NAMALWA (cell line): ENCODE measurements at regions not wholly inside any gene's neighbourhood (a gene's known extent, or its start where the extent isn't known, plus 50 kb on each side); places are given as distances from the start of the nearest gene placed in this dataset.
"Not testable (repeated sequence)": the region's sequence is repeated elsewhere in the genome, so short reads cannot be mapped to it uniquely, and the experiment has no call there.

Experiments used
- DNase-seq: peaks from one replicate; pipeline ENCODE4 v3.0.0-alpha.2; 2015; ENCODE audit warnings: low spot score

DNA sequence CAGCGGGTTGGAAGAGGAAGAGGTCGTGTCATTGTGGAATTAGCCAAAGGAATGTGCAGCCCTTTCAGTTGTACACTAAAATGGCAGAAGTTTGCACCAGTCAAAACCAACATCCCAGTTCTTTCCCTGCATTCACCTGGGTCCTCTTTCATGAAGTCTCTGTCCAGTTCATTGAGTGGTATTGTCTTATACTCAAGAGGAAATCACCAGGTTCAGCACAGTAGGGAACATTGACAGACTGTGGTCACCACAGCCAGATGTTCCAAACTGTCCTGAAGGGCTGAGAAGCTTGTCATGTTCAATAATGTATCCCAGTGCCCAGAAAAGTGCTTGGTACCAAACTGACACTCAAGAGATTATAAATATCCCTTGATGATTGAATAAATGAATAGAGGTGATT, 131.6 kb downstream of the GLUL start:
- DNase-seq = no peak

DNA sequence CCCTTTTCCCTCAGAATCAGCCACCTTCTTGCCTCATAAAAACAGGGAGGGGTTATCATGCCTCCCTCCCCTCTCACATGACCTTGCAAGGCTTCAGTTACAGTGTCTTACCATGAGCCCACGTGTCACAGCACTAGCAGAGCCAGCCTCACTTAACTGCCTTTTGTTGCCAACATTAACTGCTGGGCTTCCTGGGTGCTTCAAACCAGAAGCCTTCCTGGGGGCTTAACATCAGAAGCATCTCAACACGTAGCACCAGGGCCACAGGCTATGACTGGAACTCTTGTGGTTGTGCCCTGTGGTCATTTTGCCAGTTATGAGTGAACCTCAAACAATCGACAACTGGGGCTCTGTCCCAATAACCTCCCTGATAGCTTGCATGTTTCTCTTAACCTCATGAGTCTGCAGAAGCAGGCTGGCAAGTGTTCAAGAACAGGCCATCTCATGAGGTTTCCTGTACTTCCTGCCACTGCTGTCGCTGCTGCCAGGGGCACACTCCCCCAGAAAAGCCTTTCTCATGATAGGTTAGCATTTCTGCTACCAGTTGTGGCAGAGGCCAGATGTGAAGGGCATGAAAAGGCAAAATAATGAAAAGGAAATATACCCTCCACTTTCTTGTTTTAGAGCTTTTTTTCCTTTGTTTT, 132.2 kb downstream of the GLUL start:
- peak; percentile 31 for DNase-seq

- no peak for DNase-seq
These were observed 134.1 kb downstream of the GLUL start for GRCh38 chr1:182257369-182258063.

DNA sequence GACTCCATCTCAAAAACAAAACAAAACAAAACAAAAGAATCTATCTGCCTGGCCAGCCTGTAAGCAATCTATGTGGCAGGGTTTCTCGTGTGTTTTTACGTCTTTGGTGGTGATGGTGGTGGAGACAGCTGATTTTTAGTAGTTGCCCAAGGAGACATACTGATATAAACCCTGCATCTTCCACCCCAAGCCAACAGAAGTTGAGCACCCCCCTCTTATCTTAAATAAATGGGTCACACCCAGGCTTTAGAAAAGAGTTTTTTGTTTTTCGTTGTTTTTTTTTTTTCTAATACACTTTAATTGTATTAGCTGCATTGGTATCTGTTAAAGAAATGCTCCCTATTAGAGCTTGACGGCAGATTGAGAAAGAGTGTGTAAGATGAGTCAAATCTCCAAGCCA, 134.7 kb downstream of the GLUL start:
- no peak for DNase-seq

DNA sequence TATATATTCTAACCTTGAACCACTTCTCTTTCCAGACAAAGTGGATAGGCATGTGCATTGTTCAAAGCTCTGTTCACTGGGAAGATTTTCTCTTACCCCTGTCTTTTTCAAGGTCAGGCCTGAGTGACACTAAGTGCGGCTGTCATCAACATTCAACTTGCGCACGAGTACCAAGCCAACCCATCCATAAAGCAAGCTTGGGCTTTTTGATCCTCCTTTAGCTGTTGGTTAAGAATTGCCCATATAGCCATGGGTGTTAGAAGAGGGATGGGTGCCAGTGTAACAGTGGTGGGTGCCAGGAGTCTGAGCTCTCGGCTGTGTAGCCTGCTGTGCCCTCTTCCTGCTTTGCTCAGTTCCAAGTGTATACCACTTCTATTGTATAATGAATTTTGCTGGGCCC, 136.1 kb downstream of the GLUL start:
- no peak for DNase-seq

DNA sequence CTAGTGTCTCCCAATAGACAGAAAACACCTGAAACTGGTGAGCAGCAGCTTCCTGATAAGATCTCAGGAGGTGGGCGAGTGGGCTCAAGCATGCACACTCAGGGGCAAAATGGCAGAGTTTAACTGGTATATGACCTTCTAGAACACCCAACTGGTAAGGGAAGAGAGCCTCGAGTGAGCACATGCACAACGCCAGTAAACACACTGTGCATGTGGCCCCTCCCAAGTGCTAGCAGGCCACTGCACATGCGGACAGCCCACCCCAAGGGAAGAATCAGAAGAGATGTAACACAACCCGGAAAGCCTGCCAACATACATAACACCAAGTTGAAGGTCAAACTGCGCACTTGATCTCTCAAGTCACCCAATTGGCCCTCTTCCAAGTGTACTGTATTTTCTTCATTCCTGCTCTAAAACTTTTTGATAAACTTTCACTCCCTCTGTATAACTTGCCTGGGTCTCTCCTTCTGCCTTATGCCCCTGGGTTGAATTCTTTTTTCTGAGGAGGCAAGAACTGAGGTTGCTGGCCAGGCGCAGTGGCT, 138.2 kb downstream of the GLUL start:
- DNase-seq = no peak

GRCh38 chr1:182251561-182251960, 140.0 kb downstream of the GLUL start:
- no peak for DNase-seq

- DNase-seq = no peak
These were observed 142.4 kb downstream of the GLUL start for GRCh38 chr1:182249201-182249676.

GRCh38 chr1:182248721-182249120, 142.9 kb downstream of the GLUL start:
- DNase-seq = no peak

DNA sequence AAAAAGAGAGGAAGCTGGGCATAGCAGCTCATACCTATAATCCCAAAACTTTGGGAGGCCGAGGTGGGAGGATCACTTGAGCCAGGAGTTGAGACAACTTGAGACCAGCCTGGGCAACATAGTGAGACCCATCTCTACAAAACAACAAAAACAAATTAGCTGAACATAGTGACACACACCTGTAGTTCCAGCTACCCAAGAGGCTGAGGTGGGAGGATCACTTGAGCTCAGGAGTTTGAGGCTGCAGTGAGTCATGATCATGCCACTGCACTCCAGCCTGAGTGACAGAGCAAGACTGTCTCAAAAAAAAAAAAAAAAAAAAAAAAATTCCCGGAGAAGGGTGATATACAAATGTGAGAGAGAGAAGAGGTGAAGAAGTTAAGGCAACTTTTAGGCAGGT, 143.8 kb downstream of the GLUL start:
- DNase-seq = not testable (repeated sequence)

DNA sequence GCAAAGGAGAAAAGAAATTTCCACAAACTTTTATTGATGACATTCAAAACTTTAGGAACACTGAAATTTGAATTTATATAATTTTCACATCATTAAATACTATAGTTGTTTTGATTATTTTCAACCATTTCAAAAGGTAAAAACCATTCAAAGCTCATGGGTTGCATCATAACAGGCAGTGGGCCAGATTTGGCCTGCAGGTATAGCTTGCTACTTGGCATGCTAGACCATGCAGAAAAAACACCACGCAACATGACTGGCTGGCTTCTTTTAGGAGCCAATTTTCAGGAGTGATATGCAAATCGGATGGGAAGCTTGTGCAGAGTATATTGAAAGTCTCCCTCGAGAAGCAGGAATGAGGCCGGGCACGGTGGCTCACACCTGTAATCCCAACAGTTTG, 144.8 kb downstream of the GLUL start:
- no peak for DNase-seq

- no peak for DNase-seq
These were observed 146.6 kb downstream of the GLUL start for GRCh38 chr1:182245040-182245439.

- DNase-seq = no peak
These were observed 147.1 kb downstream of the GLUL start for GRCh38 chr1:182244451-182244850.

DNA sequence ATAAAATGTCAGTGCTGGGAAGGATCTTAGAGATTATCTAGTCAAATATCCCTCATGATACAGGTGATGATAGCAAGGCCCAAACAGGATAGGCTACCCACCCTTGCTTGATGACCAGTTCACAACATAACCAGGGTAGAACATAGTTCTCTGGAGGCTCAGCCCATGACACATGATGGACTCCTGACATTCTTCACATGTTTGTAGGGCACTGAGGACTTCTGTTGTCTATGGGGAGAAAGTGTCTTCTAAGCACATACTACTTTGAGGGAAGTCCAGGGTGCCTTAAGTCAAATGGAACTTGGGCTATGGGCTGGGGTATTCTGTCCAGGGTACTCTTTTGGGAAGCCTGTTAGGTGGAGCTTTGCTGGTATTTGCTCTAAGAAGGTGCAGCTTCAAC, 148.9 kb downstream of the GLUL start:
- no peak for DNase-seq

DNA sequence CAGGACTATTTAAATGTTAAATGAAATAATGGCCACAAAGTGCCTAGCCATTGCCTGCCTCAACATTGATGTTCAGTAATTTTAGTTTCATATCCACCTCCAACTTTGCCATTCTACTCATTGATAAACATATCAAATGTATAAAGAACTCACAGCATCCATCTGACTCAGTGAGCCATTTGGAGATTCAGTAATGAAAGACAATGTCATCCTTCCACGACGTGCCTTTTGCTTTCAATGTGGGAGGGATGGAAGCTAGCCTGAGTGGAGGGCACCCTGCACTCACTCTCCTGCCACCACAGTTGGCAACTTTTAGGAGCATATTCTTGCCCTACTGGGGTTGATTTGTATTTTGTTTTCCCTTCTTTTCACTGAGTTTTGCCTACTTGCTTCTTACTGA, 151.5 kb downstream of the GLUL start:
- no peak for DNase-seq

DNA sequence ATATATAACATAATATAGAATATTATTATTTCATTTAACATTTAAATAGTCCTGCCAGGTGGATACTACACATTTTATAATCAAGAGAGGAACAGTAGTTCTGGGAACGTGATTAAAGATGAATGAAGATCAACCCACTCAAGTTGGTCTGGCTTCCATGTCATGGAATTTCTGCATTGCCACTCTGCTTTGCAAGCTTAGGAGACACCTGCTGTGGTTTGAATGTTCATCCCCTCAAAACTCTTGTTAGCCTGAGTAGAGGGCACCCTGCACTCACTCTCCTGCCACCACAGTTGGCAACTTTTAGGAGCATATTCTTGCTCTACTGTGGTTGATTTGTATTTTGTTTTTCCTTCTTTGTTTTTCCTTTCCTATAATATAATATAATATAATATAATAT, 153.2 kb downstream of the GLUL start:
- no peak for DNase-seq

DNA sequence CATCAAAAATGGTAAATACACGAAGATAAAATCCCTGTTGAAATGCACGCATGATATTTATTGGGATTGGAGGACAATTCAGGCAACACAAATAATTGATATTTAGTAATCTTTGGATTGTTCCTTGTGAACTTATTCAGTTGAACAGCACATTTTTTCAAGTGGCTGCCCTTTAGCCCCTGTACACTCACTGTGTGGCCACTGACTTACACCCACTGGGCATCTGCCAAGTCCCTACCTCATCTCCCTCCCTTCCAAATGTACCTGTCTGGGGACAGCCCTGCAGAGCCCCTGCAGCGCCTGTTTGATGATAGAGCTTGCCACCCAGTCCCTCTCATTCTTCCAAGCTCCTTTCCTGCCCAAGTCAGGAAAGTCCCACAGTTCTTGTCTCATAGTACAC, 154.3 kb downstream of the GLUL start:
- no peak for DNase-seq

DNA sequence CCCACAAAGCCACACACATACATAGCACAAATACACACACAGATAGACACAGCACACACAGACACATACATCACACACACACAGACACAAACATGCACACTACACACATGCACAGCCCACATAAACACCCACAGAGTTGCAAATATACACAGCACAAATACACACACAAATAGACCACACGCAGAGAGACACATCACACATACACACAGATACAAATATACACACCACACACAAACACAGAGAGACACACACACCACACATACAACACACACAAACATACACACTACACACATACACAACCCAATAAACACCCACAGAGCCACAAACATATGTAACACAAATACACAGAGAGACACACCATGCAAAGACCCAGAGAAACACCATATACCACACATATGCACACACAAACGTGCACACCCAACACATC, 154.9 kb downstream of the GLUL start:
- DNase-seq = no peak

GRCh38 chr1:182235952-182236650, 155.5 kb downstream of the GLUL start:
- no peak for DNase-seq

- DNase-seq = peak; percentile 7
These were observed 156.0 kb downstream of the GLUL start for GRCh38 chr1:182235604-182235951.

DNA sequence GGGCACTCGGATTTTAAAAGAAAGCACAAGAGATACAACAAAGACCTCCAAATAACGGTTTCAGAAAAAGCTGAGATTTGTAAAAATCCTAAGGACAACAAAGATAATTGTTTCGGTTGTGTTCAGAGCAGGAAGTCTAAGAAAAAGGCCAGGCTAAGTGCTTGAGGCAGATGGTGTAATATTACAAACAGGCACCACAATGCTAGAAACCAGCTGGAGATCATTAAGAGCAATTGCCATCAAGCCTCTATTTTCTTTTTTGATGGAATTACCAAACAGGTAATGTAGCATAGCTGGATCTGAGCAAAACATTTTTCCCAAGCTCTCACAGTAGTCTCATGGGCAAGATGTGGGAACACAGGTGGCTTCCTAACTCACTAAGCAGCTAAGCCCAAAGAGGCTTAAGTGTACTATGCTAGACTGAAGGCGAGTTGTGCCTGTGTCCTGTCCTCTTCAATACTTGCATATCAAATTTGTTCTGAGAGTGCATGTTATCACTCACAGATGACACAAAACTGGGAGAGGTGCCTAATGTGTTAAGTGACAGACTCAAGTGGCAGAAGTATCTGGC, 161.6 kb downstream of the GLUL start:
- DNase-seq = no peak

GRCh38 chr1:182229451-182229850, 162.1 kb downstream of the GLUL start:
- no peak for DNase-seq
